ENCODE measurements at regions not wholly inside any gene's neighbourhood (a gene's known extent, or its start where the extent isn't known, plus 50 kb on each side); places are given as distances from the start of the nearest gene placed in this dataset.

GRCh38 chr3:53416530-53416929, 69.2 kb upstream of the DCP1A start:
- H3K18ac ChIP-seq (ENCODE audit: low read depth, low read length) = no peak overlapping the region
- TF ChIP-seq RCOR1 (IDR thresholded peaks at IDR 0.05; ENCODE audit: insufficient replicate concordance, low read length) (no peak), FOS (IDR thresholded peaks at IDR 0.05; ENCODE audit: low read depth, low read length) (no peak), USF2 (IDR thresholded peaks at IDR 0.05; ENCODE audit: low read depth, low read length) (no peak)
- ATAC-seq (ENCODE audit: low read depth) (no peak), DNase-seq (no peak)
- no peaks in the 10 kb centered on the region for H3K79me1 ChIP-seq (ENCODE audit: low read depth in 1 of 2, low read length in 2 of 2)
- H3K56ac ChIP-seq (ENCODE audit: extremely low read depth, insufficient read depth, low read length) = no peak overlapping the region
- H3K4me2 ChIP-seq (ENCODE audit: low read depth, low read length) = no peak overlapping the region
- intact Hi-C loops (cut with micrococcal nuclease) = no loop called here
- no peak overlapping the region for H3K4me3 ChIP-seq (ENCODE audit: insufficient read depth, low read depth, low read length)
- no peak overlapping the region for H3K14ac ChIP-seq (replicated peaks; ENCODE audit: low read depth, low read length)
- dilution Hi-C loops (cut with HindIII; ENCODE audit: low sequenced_read_pairs, unreplicated experiment) = no loop called here
- no peak overlapping the region for H2BK5ac ChIP-seq (ENCODE audit: low read depth, low read length, poor library complexity, severe bottlenecking)
- no TSS peak for BruUV-seq (replicated peaks)
- no peak overlapping the region for H3K4ac ChIP-seq (ENCODE audit: low read depth, low read length)
- no peak overlapping the region for H3K23ac ChIP-seq (ENCODE audit: low read depth, low read length)
- POLR2A ChIA-PET (ENCODE audit: unreplicated experiment) = no interaction called here
- CTCF ChIA-PET = no interaction called here
- H3K9me1 ChIP-seq (ENCODE audit: insufficient read depth, low read length) = no peaks in the 10 kb centered on the region
- H3K9me3 ChIP-seq (ENCODE audit: control insufficient read depth, insufficient read depth, low read length) = no peaks in the 10 kb centered on the region
- no peaks in the 10 kb centered on the region for H4K20me1 ChIP-seq (ENCODE audit: insufficient read depth, low read length)
- no peak overlapping the region for H4K5ac ChIP-seq (ENCODE audit: low read depth, low read length)
- WGBS, 2 experiments (ENCODE audit: extremely low coverage in 2 of 2, insufficient read length in 1 of 2) = no CpG with 5 or more reads among the region's 2 CpGs
- no peak overlapping the region for H4K91ac ChIP-seq (ENCODE audit: insufficient read depth, low read depth, low read length)
- no peak overlapping the region for H4K8ac ChIP-seq (ENCODE audit: low read depth in 2 of 2, low read length in 2 of 2)
- no peaks in the 10 kb centered on the region for H3K4me1 ChIP-seq (ENCODE audit: control insufficient read depth, insufficient read depth, low read length)
- H2BK120ac ChIP-seq (ENCODE audit: low read depth, low read length) = no peak overlapping the region
- H2AFZ ChIP-seq (replicated peaks; ENCODE audit: low read length, poor library complexity) = no peak overlapping the region
- H2BK15ac ChIP-seq (ENCODE audit: low read depth, low read length) = no peak overlapping the region
- in situ Hi-C loops (cut with MboI; ENCODE audit: low sequenced_read_pairs) = no loop called here
- no peak overlapping the region for H2AK5ac ChIP-seq (ENCODE audit: low read depth, low read length)
- no peak overlapping the region for H2BK20ac ChIP-seq (ENCODE audit: low read depth, low read length)
- H3K9ac ChIP-seq (ENCODE audit: low read depth, low read length) = no peak overlapping the region
- H3K27ac ChIP-seq (ENCODE audit: insufficient read depth, low read length) = no peak overlapping the region
- no peaks in the 10 kb centered on the region for H3K36me3 ChIP-seq (ENCODE audit: control insufficient read depth, insufficient read depth, low read length)
- no peaks in the 10 kb centered on the region for H3K27me3 ChIP-seq (ENCODE audit: control insufficient read depth, insufficient read depth, low read length)
- no peak overlapping the region for H2AK9ac ChIP-seq (replicated peaks; ENCODE audit: low read depth, low read length, poor library complexity)
